Breast epithelium (tissue), 4 donors: ENCODE measurements at regions not wholly inside any gene's neighbourhood (a gene's known extent, or its start where the extent isn't known, plus 50 kb on each side); places are given as distances from the start of the nearest gene placed in this dataset.

Experiments used
- DNase-seq, 2 donors: peaks; one replicate each; pipeline ENCODE4 v3.0.0-alpha.2; 2019; ENCODE audit warnings: low spot score in 2 of 2
- H3K27ac ChIP-seq, 2 donors: fragments of 200-600 bp; sonication (generic) in 1 of 2; one replicate each; pipeline ENCODE4 v1.5.1; 2016 to 2019; ENCODE audit warnings: mild to moderate bottlenecking in 1 of 2
- H3K27me3 ChIP-seq, 2 donors: fragments of 200-600 bp; sonication (generic) in 1 of 2; one replicate each; pipeline versions ENCODE4 v1.5.1 to v1.6.0; 2017 to 2019; ENCODE audit warnings: control low read depth in 1 of 2, mild to moderate bottlenecking in 1 of 2
- H3K36me3 ChIP-seq: fragments of 200-600 bp; one replicate; pipeline ENCODE4 v1.5.1; 2019
- H3K4me1 ChIP-seq, 2 donors: fragments of 200-600 bp; sonication (generic); one replicate each; pipeline ENCODE4 v1.5.1; 2016 to 2019; ENCODE audit warnings: control low read depth in 1 of 2
- H3K4me3 ChIP-seq, 3 donors: fragments of 200-600 bp; sonication (generic); 1 replicate in 2 of 3; 2 replicates in 1 of 3; pipeline ENCODE4 v1.5.1; 2016 to 2019; ENCODE audit warnings: mild to moderate bottlenecking in 3 of 3, moderate library complexity in 2 of 3
- H3K9me3 ChIP-seq, 2 donors: fragments of 200-600 bp; sonication (generic) in 1 of 2; one replicate each; pipeline ENCODE4 v1.5.1; 2016 to 2019; ENCODE audit warnings: control low read depth in 1 of 2
- CTCF ChIP-seq, 3 donors: fragments of 450-650 bp; IDR thresholded peaks; one replicate each; pipeline ENCODE4 v1.5.1; 2016 to 2017; ENCODE audit warnings: antibody characterized with exemption in 3 of 3, mild to moderate bottlenecking in 3 of 3, moderate library complexity in 3 of 3
- POLR2A ChIP-seq: fragments of 450-650 bp; IDR thresholded peaks from one replicate; pipeline ENCODE4 v1.6.1; 2016; ENCODE audit warnings: antibody characterized with exemption, mild to moderate bottlenecking, moderate library complexity
- POLR2AphosphoS5 ChIP-seq, 3 donors: sonication (generic); formaldehyde crosslinking; IDR thresholded peaks; one replicate each; pipeline ENCODE4 v1.6.1; 2017; ENCODE audit warnings: antibody characterized with exemption in 3 of 3
- intact Hi-C: fragments of 100-400 bp; cut with DNase I; formaldehyde crosslinking; loops from one replicate; pipeline ENCODE4 v1.15.1; 2023; ENCODE audit warnings: low total_unique reads

GRCh38 chr7:140283472-140283871 is 106.7 kb upstream of the KDM7A start:
- H3K27me3 ChIP-seq, result no peaks in the 10 kb centered on the region
- no peak overlapping the region for H3K27ac ChIP-seq
- no peaks in the 10 kb centered on the region for H3K4me1 ChIP-seq
- H3K4me3 ChIP-seq, result no peak overlapping the region
- DNase-seq, result no peak
- H3K9me3 ChIP-seq, result peaks cover 0 to 4% of the 10 kb centered on the region in 2 donors
- no peaks in the 10 kb centered on the region for H3K36me3 ChIP-seq
- intact Hi-C loops, result no loop called here
- TF ChIP-seq POLR2A, result no peak
- no peak for TF ChIP-seq POLR2AphosphoS5 (IDR thresholded peaks at IDR 0.05)
- TF ChIP-seq CTCF (IDR thresholded peaks at IDR 0.05), result no peak

DNA sequence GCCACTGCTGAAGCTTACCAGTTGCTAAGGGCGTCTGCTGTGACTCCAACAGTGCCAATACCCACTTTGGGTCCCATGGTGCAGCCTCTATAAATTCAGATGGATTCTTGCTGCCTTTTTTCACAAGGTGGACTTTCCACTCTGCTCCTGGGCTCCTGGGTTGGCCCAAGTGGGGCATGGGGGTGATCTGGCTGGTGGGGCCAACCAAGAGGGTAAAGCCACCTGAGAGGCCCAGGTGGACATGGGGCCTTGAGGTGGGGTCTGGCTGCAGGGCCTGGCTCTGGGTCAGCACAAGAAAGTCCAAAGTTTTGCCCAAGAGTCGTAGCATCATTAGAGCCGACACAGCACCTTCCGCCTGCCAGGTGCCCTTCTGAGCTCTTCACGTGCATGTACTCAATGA is 105.2 kb upstream of the KDM7A start:
- intact Hi-C loops, result no loop called here
- Histone ChIP-seq H3K27me3 (no peaks in the 10 kb centered on the region), H3K27ac (no peak overlapping the region), H3K4me3 (no peak overlapping the region), H3K9me3 (peaks cover 0 to 4% of the 10 kb centered on the region in 2 donors), H3K4me1 (no peaks in the 10 kb centered on the region), H3K36me3 (no peaks in the 10 kb centered on the region)
- TF ChIP-seq CTCF (IDR thresholded peaks at IDR 0.05), result no peak
- no peak for TF ChIP-seq POLR2AphosphoS5 (IDR thresholded peaks at IDR 0.05)
- no peak for TF ChIP-seq POLR2A
- DNase-seq, result no peak

GRCh38 chr7:140281255-140281654 is 104.5 kb upstream of the KDM7A start:
- no peaks in the 10 kb centered on the region for H3K27me3 ChIP-seq
- DNase-seq, result no peak
- no peak for TF ChIP-seq CTCF (IDR thresholded peaks at IDR 0.05)
- no peak for TF ChIP-seq POLR2A
- TF ChIP-seq POLR2AphosphoS5 (IDR thresholded peaks at IDR 0.05), result no peak
- intact Hi-C loops, result no loop called here
- H3K36me3 ChIP-seq, result no peaks in the 10 kb centered on the region
- no peaks in the 10 kb centered on the region for H3K4me1 ChIP-seq
- H3K27ac ChIP-seq, result no peak overlapping the region
- peaks cover 0 to 4% of the 10 kb centered on the region in 2 donors for H3K9me3 ChIP-seq
- no peak overlapping the region for H3K4me3 ChIP-seq

- no peak for DNase-seq
- Histone ChIP-seq H3K27ac (peak overlapping the region; percentile 42 to 78), H3K9me3 (no peaks in the 10 kb centered on the region), H3K36me3 (no peaks in the 10 kb centered on the region), H3K27me3 (no peaks in the 10 kb centered on the region), H3K4me3 (peak overlapping the region in 1 of 3 donors; percentile 7), H3K4me1 (no peaks in the 10 kb centered on the region)
- intact Hi-C loops, result no loop called here
- TF ChIP-seq POLR2AphosphoS5 (IDR thresholded peaks at IDR 0.05) (no peak), CTCF (IDR thresholded peaks at IDR 0.05) (no peak), POLR2A (no peak)
These were observed 99.2 kb upstream of the KDM7A start for GRCh38 chr7:140276001-140276400.

GRCh38 chr7:140275069-140275965 is 98.5 kb upstream of the KDM7A start:
- no peaks in the 10 kb centered on the region for H3K27me3 ChIP-seq
- peak overlapping the region; percentile 42 to 78 for H3K27ac ChIP-seq
- DNase-seq, result no peak
- no peaks in the 10 kb centered on the region for H3K36me3 ChIP-seq
- peak overlapping the region in 2 of 3 donors; percentile 7 to 13 for H3K4me3 ChIP-seq
- no peaks in the 10 kb centered on the region for H3K9me3 ChIP-seq
- no peaks in the 10 kb centered on the region for H3K4me1 ChIP-seq
- intact Hi-C loops, result no loop called here
- TF ChIP-seq POLR2AphosphoS5 (IDR thresholded peaks at IDR 0.05) (no peak), POLR2A (no peak), CTCF (IDR thresholded peaks at IDR 0.05) (no peak)
